Pancreas (tissue), 10 donors: ENCODE measurements at regions not wholly inside any gene's neighbourhood (a gene's known extent, or its start where the extent isn't known, plus 50 kb on each side); places are given as distances from the start of the nearest gene placed in this dataset.

ENCODE experiments used
- ATAC-seq, 4 donors: fragments of 200-7000 bp; cut with Tn5 transposase; one replicate each; pipeline versions ENCODE4 v1.8.0 to v1.9.1; 2020; ENCODE audit warnings: mild to moderate bottlenecking in 4 of 4, moderate library complexity in 4 of 4
- DNase-seq, 6 donors: peaks; one replicate each; pipeline ENCODE4 v3.0.0-alpha.2; 2020
- FAIRE-seq: peaks from 2 replicates; lab custom pipeline; 2012; peaks lifted over from hg19 to GRCh38; lab: Jason Lieb, UNC
- H3K27ac ChIP-seq, 4 donors: fragments of 200-600 bp; sonication (generic); 1 replicate in 3 of 4; 2 replicates in 1 of 4; pipeline versions ENCODE4 v1.5.0 to v1.8.0; 2020
- H3K27me3 ChIP-seq, 4 donors: fragments of 200-600 bp; one replicate each; pipeline ENCODE4 v1.8.0; 2021
- H3K36me3 ChIP-seq, 3 donors: fragments of 200-600 bp; sonication (generic) in 1 of 3; one replicate each; pipeline versions ENCODE4 v1.5.0 to v1.8.0; 2020 to 2021
- H3K4me1 ChIP-seq, 3 donors: fragments of 200-600 bp; one replicate each; pipeline ENCODE4 v1.8.0; 2021
- H3K4me3 ChIP-seq, 4 donors: fragments of 200-600 bp; sonication (generic) in 2 of 4; one replicate each; pipeline versions ENCODE4 v1.5.0 to v1.8.0; 2020 to 2021
- H3K9me3 ChIP-seq, 4 donors: fragments of 200-600 bp; one replicate each; pipeline ENCODE4 v1.8.0; 2021
- WGBS, 2 donors: extraction: QIAGEN DNeasy Blood & Tissue Kit; methylation state at CpG; one replicate each; pipeline ENCODE4 v1.1.7; 2013; 5-methylcytosine and 5-hydroxymethylcytosine counted together
- intact Hi-C, 3 donors: fragments of 100-400 bp; cut with DNase I; formaldehyde crosslinking; loops; one replicate each; pipeline versions ENCODE4 v1.11.1 to v1.14.2; 2022
- TF ChIP-seq, protein P1 (sequence below), 4 donors: fragments of 200-600 bp; sonication (generic) in 3 of 4; IDR thresholded peaks; one replicate each; pipeline versions ENCODE4 v1.5.0 to v1.8.0; 2021; ENCODE audit warnings: antibody characterized with exemption in 4 of 4
- donor health status: healthy with polysubstance abuse.
- donor health status: DM: no; HTN: no; CAD: no; lungs with moderate emphysema.
- donor health status: DM: no; HTN: no; CAD: no.
- donor health status: control.
- donor health status: control.
- donor health status: Bipolar disorder and iron deficiency.
- donor health status: DM: yes; HTN: yes; CAD: no.
- donor health status: DM: no; HTN: no; CAD: no.
- donor health status: DM: no; HTN: no; CAD: no.
- donor health status: DM: yes; HTN: yes; CAD: no.

DNA sequence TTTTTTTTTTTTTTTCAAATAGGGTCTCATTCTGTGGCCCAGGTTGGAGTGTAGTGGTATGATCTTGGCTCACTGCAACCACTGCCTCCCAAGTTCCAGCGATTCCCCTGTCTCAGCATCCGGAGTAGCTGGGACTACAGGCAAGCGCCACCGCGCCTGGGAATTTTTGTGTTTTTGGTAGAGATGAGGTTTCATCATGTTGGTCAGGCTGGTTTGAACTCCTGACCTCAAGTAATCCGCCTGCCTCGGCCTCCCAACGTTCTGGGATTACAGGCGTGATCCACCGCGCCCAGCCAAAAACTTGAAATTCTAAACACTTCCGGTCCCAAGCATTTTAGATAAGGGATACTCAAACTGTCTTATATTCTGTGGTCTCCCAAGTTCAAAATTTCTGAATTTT lies 718.9 kb upstream of the MEF2C start:
- intact Hi-C loops, result no loop called here
- no peak overlapping the region for H3K4me3 ChIP-seq
- 94 to 95% methylated on average over 12 of the region's 12 CpGs for whole genome bisulfite sequencing, 2 donors
- no peaks in the 10 kb centered on the region for H3K9me3 ChIP-seq
- H3K27ac ChIP-seq, result no peak overlapping the region
- TF ChIP-seq, protein P1, sequence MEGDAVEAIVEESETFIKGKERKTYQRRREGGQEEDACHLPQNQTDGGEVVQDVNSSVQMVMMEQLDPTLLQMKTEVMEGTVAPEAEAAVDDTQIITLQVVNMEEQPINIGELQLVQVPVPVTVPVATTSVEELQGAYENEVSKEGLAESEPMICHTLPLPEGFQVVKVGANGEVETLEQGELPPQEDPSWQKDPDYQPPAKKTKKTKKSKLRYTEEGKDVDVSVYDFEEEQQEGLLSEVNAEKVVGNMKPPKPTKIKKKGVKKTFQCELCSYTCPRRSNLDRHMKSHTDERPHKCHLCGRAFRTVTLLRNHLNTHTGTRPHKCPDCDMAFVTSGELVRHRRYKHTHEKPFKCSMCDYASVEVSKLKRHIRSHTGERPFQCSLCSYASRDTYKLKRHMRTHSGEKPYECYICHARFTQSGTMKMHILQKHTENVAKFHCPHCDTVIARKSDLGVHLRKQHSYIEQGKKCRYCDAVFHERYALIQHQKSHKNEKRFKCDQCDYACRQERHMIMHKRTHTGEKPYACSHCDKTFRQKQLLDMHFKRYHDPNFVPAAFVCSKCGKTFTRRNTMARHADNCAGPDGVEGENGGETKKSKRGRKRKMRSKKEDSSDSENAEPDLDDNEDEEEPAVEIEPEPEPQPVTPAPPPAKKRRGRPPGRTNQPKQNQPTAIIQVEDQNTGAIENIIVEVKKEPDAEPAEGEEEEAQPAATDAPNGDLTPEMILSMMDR (IDR thresholded peaks at IDR 0.05), result no peak
- FAIRE-seq (no peak), ATAC-seq (no peak), DNase-seq (no peak)
- H3K4me1 ChIP-seq, result no peaks in the 10 kb centered on the region
- no peaks in the 10 kb centered on the region for H3K27me3 ChIP-seq
- no peaks in the 10 kb centered on the region for H3K36me3 ChIP-seq

DNA sequence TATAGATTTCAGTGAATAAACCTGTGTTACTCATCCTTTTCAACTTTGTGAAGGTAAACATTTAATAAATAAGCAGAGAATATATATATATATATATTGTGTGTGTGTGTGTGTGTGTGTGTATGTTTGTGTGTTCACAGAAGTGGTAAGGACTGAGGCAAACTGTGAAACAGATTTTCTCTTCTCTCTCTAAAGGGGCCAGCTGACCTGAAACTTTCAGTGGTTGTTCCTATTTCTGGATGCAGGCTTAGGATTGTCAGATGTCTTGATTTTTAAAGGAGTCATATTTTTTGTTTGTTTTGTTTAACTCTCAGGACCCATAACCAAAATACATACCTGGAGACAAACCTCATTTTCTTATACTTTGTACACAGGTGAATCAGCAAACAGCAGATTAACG lies 714.9 kb upstream of the MEF2C start:
- TF ChIP-seq, protein P1 (IDR thresholded peaks at IDR 0.05), result no peak
- Histone ChIP-seq H3K4me1 (no peaks in the 10 kb centered on the region), H3K27me3 (no peaks in the 10 kb centered on the region), H3K9me3 (no peaks in the 10 kb centered on the region), H3K36me3 (no peaks in the 10 kb centered on the region), H3K27ac (no peak overlapping the region), H3K4me3 (no peak overlapping the region)
- ATAC-seq, result no peak
- intact Hi-C loops, result no loop called here
- no peak for FAIRE-seq
- 61 to 78% methylated on average over 1 of the region's 1 CpG for WGBS, 2 donors
- no peak for DNase-seq

DNA sequence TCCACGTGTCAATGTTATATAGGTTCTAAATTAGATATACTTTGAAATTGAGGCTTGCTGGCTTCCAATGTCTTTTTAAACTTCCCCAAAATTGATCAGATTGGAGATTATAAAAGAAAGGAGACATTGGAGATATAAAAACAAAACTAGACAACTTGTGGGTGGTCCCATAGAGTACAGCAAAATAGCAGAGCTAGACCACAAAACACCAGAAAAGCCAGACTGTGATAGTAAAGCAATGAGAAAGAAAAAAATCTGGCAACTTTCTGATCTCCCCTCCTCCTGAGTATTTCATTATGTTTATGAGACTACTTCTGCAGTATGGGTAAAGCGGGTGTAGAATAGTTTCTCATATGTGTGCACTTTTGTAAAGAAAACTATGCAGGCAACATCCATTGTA lies 713.8 kb upstream of the MEF2C start:
- Histone ChIP-seq H3K9me3 (no peaks in the 10 kb centered on the region), H3K4me3 (no peak overlapping the region), H3K4me1 (no peaks in the 10 kb centered on the region), H3K36me3 (no peaks in the 10 kb centered on the region), H3K27me3 (no peaks in the 10 kb centered on the region), H3K27ac (no peak overlapping the region)
- WGBS, 2 donors, result 39 to 61% methylated on average over 2 of the region's 2 CpGs
- intact Hi-C loops, result no loop called here
- TF ChIP-seq, protein P1 (IDR thresholded peaks at IDR 0.05), result no peak
- ATAC-seq (no peak), FAIRE-seq (no peak), DNase-seq (no peak)

DNA sequence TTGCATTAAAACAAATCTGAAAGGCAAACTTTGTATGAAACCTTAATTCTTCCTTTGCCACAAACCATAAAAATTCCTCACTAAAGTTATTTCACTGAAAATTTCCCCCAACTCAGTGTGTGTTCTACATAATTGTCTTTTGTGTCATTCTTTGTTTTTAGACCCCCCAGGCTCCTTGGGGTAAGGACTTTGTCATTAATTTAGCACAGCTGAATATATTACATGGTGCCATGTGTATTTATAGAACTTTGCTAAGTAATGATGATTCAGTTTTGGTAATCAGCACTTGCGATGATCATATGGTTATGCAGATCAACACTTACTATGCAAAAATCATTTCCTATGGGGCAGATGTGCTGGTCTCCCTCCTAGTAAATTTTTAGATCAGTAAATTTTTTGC lies 712.1 kb upstream of the MEF2C start:
- intact Hi-C loops, result no loop called here
- WGBS, 2 donors, result 90 to 97% methylated on average over 1 of the region's 1 CpG
- no peaks in the 10 kb centered on the region for H3K36me3 ChIP-seq
- no peak overlapping the region for H3K4me3 ChIP-seq
- FAIRE-seq (no peak), ATAC-seq (no peak), DNase-seq (no peak)
- H3K27me3 ChIP-seq, result no peaks in the 10 kb centered on the region
- H3K9me3 ChIP-seq, result no peaks in the 10 kb centered on the region
- H3K27ac ChIP-seq, result no peak overlapping the region
- H3K4me1 ChIP-seq, result no peaks in the 10 kb centered on the region
- TF ChIP-seq, protein P1 (IDR thresholded peaks at IDR 0.05), result no peak

DNA sequence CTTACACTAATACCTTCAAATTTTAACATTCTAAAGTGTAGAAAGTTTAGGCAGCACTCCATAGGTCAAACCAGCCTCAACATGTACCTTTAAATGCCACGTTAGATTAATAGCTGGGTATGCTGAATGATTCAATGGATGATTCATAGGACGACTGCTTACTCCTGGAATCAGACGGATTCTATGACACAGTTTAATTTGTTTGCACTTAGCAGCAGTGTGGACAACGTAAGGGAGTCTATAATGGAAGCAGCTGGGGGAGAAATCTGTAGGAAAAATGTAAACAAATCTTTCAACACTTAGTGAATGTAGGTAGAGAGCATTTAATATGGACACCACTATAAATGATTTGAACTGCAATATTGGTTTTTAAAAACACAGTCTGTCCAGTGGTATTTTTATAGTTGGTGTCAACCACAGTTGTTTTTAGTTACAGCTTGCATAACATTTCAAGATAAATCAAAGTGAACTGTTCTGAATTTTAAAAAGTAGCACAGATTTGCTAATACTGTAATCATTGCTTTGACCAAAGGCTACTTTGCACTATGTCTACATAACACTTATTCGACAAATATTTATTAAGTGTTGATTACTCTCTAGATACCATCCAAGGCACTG lies 701.5 kb upstream of the MEF2C start:
- FAIRE-seq, result no peak

More for the DNA sequence above, 701.5 kb upstream of the MEF2C start:
- Histone ChIP-seq H3K4me3 (no peak overlapping the region), H3K9me3 (no peaks in the 10 kb centered on the region), H3K27me3 (no peaks in the 10 kb centered on the region), H3K36me3 (no peaks in the 10 kb centered on the region), H3K4me1 (no peaks in the 10 kb centered on the region), H3K27ac (no peak overlapping the region)
- WGBS, 2 donors, result 52 to 58% methylated on average over 5 of the region's 5 CpGs
- TF ChIP-seq, protein P1 (IDR thresholded peaks at IDR 0.05), result no peak
- intact Hi-C loops, result no loop called here
- ATAC-seq, result no peak
- no peak for DNase-seq
